Muscle layer of colon (tissue), 2 donors: ENCODE measurements at regions not wholly inside any gene's neighbourhood (a gene's known extent, or its start where the extent isn't known, plus 50 kb on each side); places are given as distances from the start of the nearest gene placed in this dataset.
"Not testable (repeated sequence)": the region's sequence is repeated elsewhere in the genome, so short reads cannot be mapped to it uniquely, and the experiment has no call there.

Experiments used
- H3K27ac ChIP-seq: one replicate; pipeline ENCODE4 v1.7.0; 2013; ENCODE audit warnings: low read depth, mild to moderate bottlenecking, low read length, moderate library complexity
- H3K27me3 ChIP-seq, 2 donors: one replicate each; pipeline ENCODE4 v1.7.0; 2013; ENCODE audit warnings: low read length in 2 of 2, mild to moderate bottlenecking in 2 of 2; ENCODE audit not compliant: insufficient read depth in 2 of 2, control insufficient read depth in 1 of 2
- H3K36me3 ChIP-seq: one replicate; pipeline ENCODE4 v1.7.0; 2013; ENCODE audit warnings: mild to moderate bottlenecking, low read length; ENCODE audit not compliant: insufficient read depth
- H3K4me1 ChIP-seq: one replicate; pipeline ENCODE4 v1.7.0; 2013; ENCODE audit warnings: mild to moderate bottlenecking, low read length; ENCODE audit not compliant: insufficient read depth
- H3K4me3 ChIP-seq, 2 donors: one replicate each; pipeline ENCODE4 v1.7.0; 2013; ENCODE audit warnings: low read length in 2 of 2, low read depth in 1 of 2, mild to moderate bottlenecking in 1 of 2, moderate library complexity in 1 of 2
- H3K9ac ChIP-seq: one replicate; pipeline ENCODE4 v1.7.0; 2013; ENCODE audit warnings: low read length
- H3K9me3 ChIP-seq: one replicate; pipeline ENCODE4 v1.7.0; 2013; ENCODE audit warnings: mild to moderate bottlenecking, low read length
- donor health status: abdominal sarcoma.
- donor health status: Adenocarcinoma of cecum.

GRCh38 chr12:105508096-105508495, 177.6 kb downstream of the C12orf75 start:
- Histone ChIP-seq H3K36me3 (no peaks in the 10 kb centered on the region), H3K27ac (no peak overlapping the region), H3K4me1 (no peaks in the 10 kb centered on the region)

GRCh38 chr12:105510526-105510925, 180.0 kb downstream of the C12orf75 start:
- no peaks in the 10 kb centered on the region for H3K4me1 ChIP-seq

More at GRCh38 chr12:105508096-105508495, 177.6 kb downstream of the C12orf75 start:
- no peak overlapping the region for H3K4me3 ChIP-seq
- H3K9ac ChIP-seq = no peak overlapping the region
- no peaks in the 10 kb centered on the region for H3K9me3 ChIP-seq
- H3K27me3 ChIP-seq = no peaks in the 10 kb centered on the region

GRCh38 chr12:105512861-105513260, 182.4 kb downstream of the C12orf75 start:
- H3K27ac ChIP-seq, H3K36me3 ChIP-seq, H3K27me3 ChIP-seq, H3K9me3 ChIP-seq, H3K4me3 ChIP-seq, H3K9ac ChIP-seq, H3K4me1 ChIP-seq: not testable (repeated sequence)

More at GRCh38 chr12:105510526-105510925, 180.0 kb downstream of the C12orf75 start:
- Histone ChIP-seq H3K4me3 (no peak overlapping the region), H3K27ac (no peak overlapping the region), H3K9me3 (no peaks in the 10 kb centered on the region), H3K27me3 (no peaks in the 10 kb centered on the region), H3K36me3 (no peaks in the 10 kb centered on the region), H3K9ac (no peak overlapping the region)

GRCh38 chr12:105522166-105522825, 191.8 kb downstream of the C12orf75 start:
- H3K9me3 ChIP-seq = no peaks in the 10 kb centered on the region
- H3K9ac ChIP-seq = no peak overlapping the region
- H3K4me3 ChIP-seq = no peak overlapping the region
- H3K36me3 ChIP-seq = no peaks in the 10 kb centered on the region
- no peak overlapping the region for H3K27ac ChIP-seq
- peaks cover 17% of the 10 kb centered on the region for H3K4me1 ChIP-seq
- H3K27me3 ChIP-seq = no peaks in the 10 kb centered on the region

- Histone ChIP-seq H3K36me3 (no peaks in the 10 kb centered on the region), H3K4me1 (peaks cover 17% of the 10 kb centered on the region), H3K27ac (no peak overlapping the region), H3K27me3 (no peaks in the 10 kb centered on the region), H3K9me3 (no peaks in the 10 kb centered on the region), H3K9ac (no peak overlapping the region), H3K4me3 (peak overlapping the region in 1 of 2 donors; percentile 31)
These were observed 192.9 kb downstream of the C12orf75 start for GRCh38 chr12:105523164-105524057.

- peaks cover 17% of the 10 kb centered on the region for H3K4me1 ChIP-seq
- no peaks in the 10 kb centered on the region for H3K9me3 ChIP-seq
- no peak overlapping the region for H3K27ac ChIP-seq
- no peaks in the 10 kb centered on the region for H3K27me3 ChIP-seq
- H3K36me3 ChIP-seq = no peaks in the 10 kb centered on the region
- no peak overlapping the region for H3K9ac ChIP-seq
- H3K4me3 ChIP-seq = no peak overlapping the region
These were observed 194.5 kb downstream of the C12orf75 start for GRCh38 chr12:105524961-105525360.

- Histone ChIP-seq H3K36me3 (no peaks in the 10 kb centered on the region), H3K27ac (no peak overlapping the region), H3K27me3 (no peaks in the 10 kb centered on the region), H3K4me3 (no peak overlapping the region), H3K4me1 (peaks cover 4% of the 10 kb centered on the region), H3K9me3 (no peaks in the 10 kb centered on the region), H3K9ac (no peak overlapping the region)
These were observed 203.6 kb downstream of the C12orf75 start for GRCh38 chr12:105534068-105534467.

GRCh38 chr12:105535033-105535432, 204.5 kb downstream of the C12orf75 start:
- not testable (repeated sequence) for H3K9ac ChIP-seq, H3K36me3 ChIP-seq, H3K4me1 ChIP-seq, H3K27me3 ChIP-seq, H3K4me3 ChIP-seq, H3K9me3 ChIP-seq, H3K27ac ChIP-seq

GRCh38 chr12:105538880-105539279, 208.4 kb downstream of the C12orf75 start:
- Histone ChIP-seq H3K9me3 (no peaks in the 10 kb centered on the region), H3K4me3 (no peak overlapping the region), H3K27me3 (no peaks in the 10 kb centered on the region), H3K36me3 (no peaks in the 10 kb centered on the region), H3K9ac (no peak overlapping the region), H3K27ac (no peak overlapping the region), H3K4me1 (peaks cover 4% of the 10 kb centered on the region)

GRCh38 chr12:105539735-105540134, 209.2 kb downstream of the C12orf75 start:
- no peaks in the 10 kb centered on the region for H3K9me3 ChIP-seq
- no peak overlapping the region for H3K4me3 ChIP-seq
- no peak overlapping the region for H3K27ac ChIP-seq
- peaks cover 4% of the 10 kb centered on the region for H3K4me1 ChIP-seq
- no peak overlapping the region for H3K9ac ChIP-seq
- H3K36me3 ChIP-seq = no peaks in the 10 kb centered on the region
- no peaks in the 10 kb centered on the region for H3K27me3 ChIP-seq

- no peak overlapping the region for H3K4me3 ChIP-seq
- no peaks in the 10 kb centered on the region for H3K27me3 ChIP-seq
These were observed 217.3 kb downstream of the C12orf75 start for GRCh38 chr12:105547786-105548185.

More at GRCh38 chr12:105547786-105548185, 217.3 kb downstream of the C12orf75 start:
- H3K4me1 ChIP-seq = no peaks in the 10 kb centered on the region
- H3K9me3 ChIP-seq = no peaks in the 10 kb centered on the region
- H3K36me3 ChIP-seq = no peaks in the 10 kb centered on the region
- H3K9ac ChIP-seq = no peak overlapping the region
- H3K27ac ChIP-seq = no peak overlapping the region
